ENCODE measurements at regions not wholly inside any gene's neighbourhood (a gene's known extent, or its start where the extent isn't known, plus 50 kb on each side); places are given as distances from the start of the nearest gene placed in this dataset.

- TF ChIP-seq, protein P1, sequence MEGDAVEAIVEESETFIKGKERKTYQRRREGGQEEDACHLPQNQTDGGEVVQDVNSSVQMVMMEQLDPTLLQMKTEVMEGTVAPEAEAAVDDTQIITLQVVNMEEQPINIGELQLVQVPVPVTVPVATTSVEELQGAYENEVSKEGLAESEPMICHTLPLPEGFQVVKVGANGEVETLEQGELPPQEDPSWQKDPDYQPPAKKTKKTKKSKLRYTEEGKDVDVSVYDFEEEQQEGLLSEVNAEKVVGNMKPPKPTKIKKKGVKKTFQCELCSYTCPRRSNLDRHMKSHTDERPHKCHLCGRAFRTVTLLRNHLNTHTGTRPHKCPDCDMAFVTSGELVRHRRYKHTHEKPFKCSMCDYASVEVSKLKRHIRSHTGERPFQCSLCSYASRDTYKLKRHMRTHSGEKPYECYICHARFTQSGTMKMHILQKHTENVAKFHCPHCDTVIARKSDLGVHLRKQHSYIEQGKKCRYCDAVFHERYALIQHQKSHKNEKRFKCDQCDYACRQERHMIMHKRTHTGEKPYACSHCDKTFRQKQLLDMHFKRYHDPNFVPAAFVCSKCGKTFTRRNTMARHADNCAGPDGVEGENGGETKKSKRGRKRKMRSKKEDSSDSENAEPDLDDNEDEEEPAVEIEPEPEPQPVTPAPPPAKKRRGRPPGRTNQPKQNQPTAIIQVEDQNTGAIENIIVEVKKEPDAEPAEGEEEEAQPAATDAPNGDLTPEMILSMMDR (IDR thresholded peaks at IDR 0.05; ENCODE audit: insufficient read depth, low read depth, low read length), result no peak
- POLR2A ChIA-PET, result no interaction called here
- CTCF ChIA-PET, result no interaction called here
- Histone ChIP-seq H3K27me3 (ENCODE audit: control insufficient read depth, insufficient read depth, low read length) (peaks cover 9% of the 10 kb centered on the region), H3K36me3 (ENCODE audit: control insufficient read depth, insufficient read depth, low read length) (no peaks in the 10 kb centered on the region), H3K4me3 (ENCODE audit: low read depth, low read length) (no peak overlapping the region)
- no peak for DNase-seq (ENCODE audit: low read depth)
Observed at GRCh38 chr14:71812693-71813092, 119.5 kb upstream of the RGS6 start.

DNA sequence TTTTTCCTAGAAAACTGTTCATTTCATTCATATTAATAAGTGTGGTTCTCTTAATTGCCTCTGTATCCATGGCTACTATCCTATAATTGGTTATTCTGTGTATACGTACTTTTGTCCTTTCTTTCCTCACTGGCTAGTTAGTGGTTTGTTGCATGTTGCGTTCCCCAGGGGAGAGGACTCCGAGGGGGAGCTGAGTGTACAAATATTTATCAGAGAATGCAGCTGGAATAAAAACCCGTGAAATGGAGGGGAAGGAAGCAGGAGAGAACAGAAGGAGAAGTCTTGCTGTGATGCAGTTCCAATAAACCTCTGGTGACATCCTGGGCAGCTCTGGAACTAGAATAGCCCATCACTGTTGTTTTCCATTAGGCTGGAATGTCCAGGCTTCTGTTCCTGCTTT lies 117.1 kb upstream of the RGS6 start:
- H3K4me3 ChIP-seq (ENCODE audit: low read depth, low read length), result no peak overlapping the region
- H3K36me3 ChIP-seq (ENCODE audit: control insufficient read depth, insufficient read depth, low read length), result no peaks in the 10 kb centered on the region
- DNase-seq (ENCODE audit: low read depth), result no peak
- TF ChIP-seq, protein P1 (IDR thresholded peaks at IDR 0.05; ENCODE audit: insufficient read depth, low read depth, low read length), result no peak
- POLR2A ChIA-PET, result no interaction called here
- peaks cover 9% of the 10 kb centered on the region for H3K27me3 ChIP-seq (ENCODE audit: control insufficient read depth, insufficient read depth, low read length)
- CTCF ChIA-PET, result no interaction called here

DNA sequence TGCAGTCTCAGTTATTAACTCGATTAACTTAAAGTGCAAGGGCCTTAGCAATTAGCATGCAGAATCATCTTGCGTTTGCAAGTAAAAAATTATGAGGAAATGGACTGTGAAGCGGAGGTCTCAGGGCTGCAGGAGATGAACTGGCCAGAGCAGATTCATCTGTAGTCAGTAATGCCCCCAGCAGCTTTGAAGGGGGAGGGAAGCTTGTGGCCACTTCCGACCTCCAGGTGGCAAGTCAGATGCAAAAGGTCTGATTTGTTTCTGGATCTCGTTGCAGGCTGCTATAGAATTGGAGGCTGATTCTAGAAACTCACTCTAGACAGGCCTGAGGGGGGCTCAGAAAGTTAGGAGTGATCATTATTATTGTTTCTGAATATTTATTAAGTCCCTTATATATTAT lies 107.4 kb upstream of the RGS6 start:
- ChIA-PET POLR2A (no interaction called here), CTCF (no interaction called here)
- no peaks in the 10 kb centered on the region for H3K36me3 ChIP-seq (ENCODE audit: control insufficient read depth, insufficient read depth, low read length)
- no peak for DNase-seq (ENCODE audit: low read depth)
- H3K27me3 ChIP-seq (ENCODE audit: control insufficient read depth, insufficient read depth, low read length), result no peaks in the 10 kb centered on the region
- TF ChIP-seq, protein P1 (IDR thresholded peaks at IDR 0.05; ENCODE audit: insufficient read depth, low read depth, low read length), result no peak
- no peak overlapping the region for H3K4me3 ChIP-seq (ENCODE audit: low read depth, low read length)

DNA sequence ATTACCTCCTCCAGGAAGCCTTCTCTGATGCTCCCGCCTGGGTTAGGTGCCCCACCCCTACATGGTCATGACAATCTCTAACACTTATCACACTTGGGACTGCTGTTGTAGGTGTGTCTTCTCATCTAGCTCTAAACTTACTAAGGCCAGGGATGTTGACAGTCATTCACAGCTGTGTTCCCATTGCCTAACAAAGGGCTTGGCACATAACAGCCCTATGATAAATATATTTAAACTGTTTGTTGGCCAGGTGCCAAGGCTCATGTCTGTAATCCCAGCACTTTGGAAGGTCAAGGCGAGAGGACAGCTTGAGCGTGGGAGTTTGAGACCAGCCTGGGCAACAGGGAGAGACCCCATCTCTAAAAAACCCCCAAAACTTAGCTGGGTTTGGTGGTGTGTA lies 98.8 kb upstream of the RGS6 start:
- Histone ChIP-seq H3K4me3 (ENCODE audit: low read depth, low read length) (no peak overlapping the region), H3K36me3 (ENCODE audit: control insufficient read depth, insufficient read depth, low read length) (no peaks in the 10 kb centered on the region), H3K27me3 (ENCODE audit: control insufficient read depth, insufficient read depth, low read length) (0 out of 2 replicates have a peak, but pooled peaks cover 2% of the 10 kb centered on the region)
- CTCF ChIA-PET, result interaction anchor here (1.6 to 1.8 kb wide), 2 partner anchors 23 to 80 kb away, joined by 3 read pairs; no protein-coding TSS in a partner anchor
- no peak for DNase-seq (ENCODE audit: low read depth)
- TF ChIP-seq, protein P1 (IDR thresholded peaks at IDR 0.05; ENCODE audit: insufficient read depth, low read depth, low read length), result no peak
- POLR2A ChIA-PET, result no interaction called here

GRCh38 chr14:71834284-71835204 lies 97.7 kb upstream of the RGS6 start:
- ChIA-PET POLR2A (no interaction called here), CTCF (interaction anchor here (1.1 to 1.8 kb wide), 2 partner anchors 81 kb away, joined by 3 read pairs; no protein-coding TSS in a partner anchor)
- DNase-seq (ENCODE audit: low read depth), result no peak

More at GRCh38 chr14:71834284-71835204, 97.7 kb upstream of the RGS6 start:
- H3K4me3 ChIP-seq (ENCODE audit: low read depth, low read length), result no peak overlapping the region
- no peaks in the 10 kb centered on the region for H3K36me3 ChIP-seq (ENCODE audit: control insufficient read depth, insufficient read depth, low read length)
- H3K27me3 ChIP-seq (ENCODE audit: control insufficient read depth, insufficient read depth, low read length), result 0 out of 2 replicates have a peak, but pooled peaks cover 2% of the 10 kb centered on the region
- TF ChIP-seq, protein P1 (IDR thresholded peaks at IDR 0.05; ENCODE audit: insufficient read depth, low read depth, low read length), result no peak

Data from BJ (cell line).